ENCODE measurements at regions not wholly inside any gene's neighbourhood (a gene's known extent, or its start where the extent isn't known, plus 50 kb on each side); places are given as distances from the start of the nearest gene placed in this dataset.

DNA sequence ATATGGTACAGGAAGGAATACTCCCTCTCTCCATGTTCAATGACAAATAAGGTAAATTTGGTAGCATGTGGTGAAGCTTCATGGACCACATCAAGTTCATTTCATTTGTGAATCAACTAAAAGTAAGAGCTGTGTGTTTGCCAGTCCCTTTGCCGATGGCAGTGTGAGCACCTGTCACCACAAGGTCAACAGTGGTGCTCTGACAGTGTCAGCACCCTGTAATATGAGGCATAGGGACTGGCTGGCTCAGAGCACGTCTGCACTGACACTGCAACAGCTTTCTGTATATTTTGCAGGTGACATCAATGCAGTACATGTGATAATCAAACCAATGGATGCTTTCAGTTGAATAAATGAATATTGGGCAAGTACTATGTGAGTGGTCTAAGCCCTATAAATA is 852.4 kb downstream of the TUSC7 start:
- TF ChIP-seq, protein P1, sequence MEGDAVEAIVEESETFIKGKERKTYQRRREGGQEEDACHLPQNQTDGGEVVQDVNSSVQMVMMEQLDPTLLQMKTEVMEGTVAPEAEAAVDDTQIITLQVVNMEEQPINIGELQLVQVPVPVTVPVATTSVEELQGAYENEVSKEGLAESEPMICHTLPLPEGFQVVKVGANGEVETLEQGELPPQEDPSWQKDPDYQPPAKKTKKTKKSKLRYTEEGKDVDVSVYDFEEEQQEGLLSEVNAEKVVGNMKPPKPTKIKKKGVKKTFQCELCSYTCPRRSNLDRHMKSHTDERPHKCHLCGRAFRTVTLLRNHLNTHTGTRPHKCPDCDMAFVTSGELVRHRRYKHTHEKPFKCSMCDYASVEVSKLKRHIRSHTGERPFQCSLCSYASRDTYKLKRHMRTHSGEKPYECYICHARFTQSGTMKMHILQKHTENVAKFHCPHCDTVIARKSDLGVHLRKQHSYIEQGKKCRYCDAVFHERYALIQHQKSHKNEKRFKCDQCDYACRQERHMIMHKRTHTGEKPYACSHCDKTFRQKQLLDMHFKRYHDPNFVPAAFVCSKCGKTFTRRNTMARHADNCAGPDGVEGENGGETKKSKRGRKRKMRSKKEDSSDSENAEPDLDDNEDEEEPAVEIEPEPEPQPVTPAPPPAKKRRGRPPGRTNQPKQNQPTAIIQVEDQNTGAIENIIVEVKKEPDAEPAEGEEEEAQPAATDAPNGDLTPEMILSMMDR (IDR thresholded peaks at IDR 0.05), result no peak
- no peak for TF ChIP-seq POLR2A (IDR thresholded peaks at IDR 0.05)

Measured in right lobe of liver (tissue), 4 donors.